HEK293T (cell line): ENCODE measurements at regions not wholly inside any gene's neighbourhood (a gene's known extent, or its start where the extent isn't known, plus 50 kb on each side); places are given as distances from the start of the nearest gene placed in this dataset.

Source experiments
- ARNT ChIP-seq: fragments of 450-650 bp; IDR thresholded peaks from 2 replicates; pipeline ENCODE4 v1.6.1; 2017; ENCODE audit warnings: mild to moderate bottlenecking
- BHLHE40 ChIP-seq: fragments of 450-650 bp; IDR thresholded peaks from 2 replicates; pipeline ENCODE4 v1.6.1; 2016; ENCODE audit warnings: mild to moderate bottlenecking, moderate library complexity, borderline replicate concordance
- FOXA1 ChIP-seq: fragments of 450-650 bp; IDR thresholded peaks from 2 replicates; pipeline ENCODE4 v1.6.1; 2016; ENCODE audit warnings: mild to moderate bottlenecking
- FOXK2 ChIP-seq: fragments of 450-650 bp; IDR thresholded peaks from 2 replicates; pipeline ENCODE4 v1.6.1; 2016; ENCODE audit warnings: mild to moderate bottlenecking
- HDGF ChIP-seq: fragments of 450-650 bp; IDR thresholded peaks from 2 replicates; pipeline ENCODE4 v1.6.1; 2017; ENCODE audit warnings: antibody characterized with exemption, borderline replicate concordance
- L3MBTL2 ChIP-seq: fragments of 450-650 bp; conservative IDR thresholded peaks from 2 replicates; pipeline ENCODE4 v1.6.1; 2016; ENCODE audit warnings: mild to moderate bottlenecking
- SP1 ChIP-seq: fragments of 450-650 bp; IDR thresholded peaks from 2 replicates; pipeline ENCODE4 v1.6.1; 2017
- SUZ12 ChIP-seq: fragments of 450-650 bp; IDR thresholded peaks from 2 replicates; pipeline ENCODE4 v1.6.1; 2016; ENCODE audit warnings: mild to moderate bottlenecking
- TARDBP ChIP-seq: fragments of 450-650 bp; IDR thresholded peaks from 2 replicates; pipeline ENCODE4 v1.6.1; 2016
- ZNF384 ChIP-seq: fragments of 450-650 bp; IDR thresholded peaks from 2 replicates; pipeline ENCODE4 v1.6.1; 2016

- TF ChIP-seq TARDBP, result no peak
- no peak for TF ChIP-seq BHLHE40
- no peak for TF ChIP-seq HDGF
- no peak for TF ChIP-seq SP1
- no peak for TF ChIP-seq FOXK2
- TF ChIP-seq FOXA1, result no peak
- no peak for TF ChIP-seq SUZ12
- TF ChIP-seq ARNT, result no peak
- TF ChIP-seq ZNF384, result no peak
- no peak for TF ChIP-seq L3MBTL2
Observed at GRCh38 chr6:80767808-80768207, 661.3 kb downstream of the BCKDHB start.
